D341Med (cell line): ENCODE measurements at regions not wholly inside any gene's neighbourhood (a gene's known extent, or its start where the extent isn't known, plus 50 kb on each side); places are given as distances from the start of the nearest gene placed in this dataset.
"Not testable (repeated sequence)": the region's sequence is repeated elsewhere in the genome, so short reads cannot be mapped to it uniquely, and the experiment has no call there.

ENCODE experiments used
- DNase-seq: peaks from one replicate; pipeline ENCODE4 v3.0.0; 2012; ENCODE audit warnings: low spot score

- no peak for DNase-seq
These were observed 80.8 kb downstream of the C21orf91 start for GRCh38 chr21:17738176-17738953.

- no peak for DNase-seq
These were observed 83.1 kb downstream of the C21orf91 start for GRCh38 chr21:17736072-17736471.

- no peak for DNase-seq
These were observed 85.9 kb downstream of the C21orf91 start for GRCh38 chr21:17733209-17733608.

DNA sequence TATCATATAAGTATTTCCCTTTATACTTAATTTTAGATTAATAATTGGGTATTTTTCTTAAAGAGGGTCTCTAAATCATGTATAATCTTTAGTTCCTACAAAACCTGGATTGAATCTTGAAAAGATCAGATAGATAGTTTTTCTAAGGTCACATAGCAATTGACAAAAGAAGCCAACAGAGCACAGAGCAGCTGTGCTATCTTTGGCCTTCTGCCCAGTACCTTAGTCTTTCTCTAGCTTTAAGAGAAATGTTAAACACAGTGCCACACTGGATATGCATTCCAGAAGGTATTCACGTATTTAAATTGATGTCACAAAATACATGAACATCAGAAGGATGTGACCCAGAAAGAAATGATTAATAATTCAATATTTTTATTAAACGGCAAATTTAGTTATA, 86.8 kb downstream of the C21orf91 start:
- no peak for DNase-seq

DNA sequence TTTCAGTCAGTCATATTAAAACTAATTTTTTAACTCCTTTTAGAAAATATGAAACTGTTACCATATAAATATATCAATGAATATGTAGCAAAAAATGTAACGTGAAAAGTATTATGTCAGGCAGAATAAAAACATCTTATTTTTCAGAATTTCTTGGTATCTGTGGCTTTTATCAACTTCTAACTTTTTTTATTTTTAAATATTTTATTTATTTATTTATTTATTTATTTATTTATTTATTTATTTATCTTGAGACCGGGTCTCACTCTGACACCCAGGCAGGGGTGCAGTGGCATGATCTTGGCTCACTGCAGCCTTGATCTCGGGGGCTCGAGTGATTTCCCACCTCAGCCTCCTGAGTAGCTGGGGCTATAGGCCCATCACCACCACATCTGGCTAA, 87.6 kb downstream of the C21orf91 start:
- no peak for DNase-seq

- no peak for DNase-seq
These were observed 88.4 kb downstream of the C21orf91 start for GRCh38 chr21:17730782-17731181.

DNA sequence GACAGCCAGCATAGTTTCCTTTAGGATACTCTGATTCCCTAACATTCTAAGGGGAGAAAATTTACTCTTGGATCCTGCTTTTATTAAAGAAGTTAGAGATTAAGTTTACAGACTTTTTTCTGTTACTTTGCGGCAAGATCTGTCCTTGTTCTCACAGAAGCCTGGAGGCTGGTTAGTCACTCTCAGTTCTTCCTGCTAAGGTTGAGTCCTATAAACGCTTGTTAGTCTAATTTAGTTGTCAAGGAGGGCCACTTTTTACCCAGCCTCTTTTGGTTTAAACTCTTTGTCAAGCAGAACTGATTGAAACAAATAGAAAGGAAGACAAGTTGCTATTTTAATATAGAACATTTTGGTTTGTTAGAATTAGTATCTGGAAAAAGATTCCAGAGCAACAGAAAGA, 89.7 kb downstream of the C21orf91 start:
- no peak for DNase-seq

GRCh38 chr21:17727361-17727760, 91.8 kb downstream of the C21orf91 start:
- DNase-seq = no peak

- no peak for DNase-seq
These were observed 92.9 kb downstream of the C21orf91 start for GRCh38 chr21:17726047-17726829.

GRCh38 chr21:17725339-17725738, 93.8 kb downstream of the C21orf91 start:
- no peak for DNase-seq

DNA sequence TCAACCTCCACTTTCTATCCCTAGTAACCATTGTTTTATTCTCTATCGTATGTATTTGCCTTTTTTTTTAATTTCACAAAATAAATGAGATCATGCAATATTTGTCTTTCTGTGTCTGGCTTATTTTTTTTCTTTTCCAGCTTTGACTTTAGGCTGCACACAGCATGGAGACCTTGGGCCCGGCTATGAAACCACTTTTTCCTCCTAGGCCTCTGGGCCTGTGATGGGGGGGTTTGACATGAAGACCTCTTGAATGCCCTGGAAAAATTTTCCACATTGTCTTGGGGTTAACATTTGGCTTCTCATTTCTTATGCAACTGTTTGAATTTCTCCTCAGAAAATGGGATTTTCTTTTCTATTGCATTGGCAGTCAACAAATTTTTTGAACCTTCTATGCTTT, 100.2 kb upstream of the BTG3 start:
- no peak for DNase-seq

DNA sequence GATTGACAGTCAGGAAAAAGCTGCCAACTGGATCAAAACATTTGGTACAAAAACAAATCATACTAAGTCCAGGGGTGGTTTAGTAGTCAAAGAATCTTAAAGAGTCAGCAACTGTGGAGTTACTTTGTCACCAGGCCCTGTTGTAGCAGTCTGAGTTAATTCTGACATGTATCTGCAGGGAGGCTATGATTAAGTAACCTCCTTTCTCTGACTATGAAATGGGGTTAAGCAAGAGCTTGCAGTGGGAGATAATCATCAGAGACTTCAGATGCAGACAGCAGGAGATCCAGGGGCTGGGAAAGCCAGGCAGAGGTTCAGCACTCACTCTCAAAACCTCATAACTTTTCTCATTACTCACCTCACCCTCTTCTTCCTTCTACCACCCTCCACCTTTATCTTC, 99.2 kb upstream of the BTG3 start:
- DNase-seq = no peak

GRCh38 chr21:17709266-17709611, 96.5 kb upstream of the BTG3 start:
- no peak for DNase-seq

DNA sequence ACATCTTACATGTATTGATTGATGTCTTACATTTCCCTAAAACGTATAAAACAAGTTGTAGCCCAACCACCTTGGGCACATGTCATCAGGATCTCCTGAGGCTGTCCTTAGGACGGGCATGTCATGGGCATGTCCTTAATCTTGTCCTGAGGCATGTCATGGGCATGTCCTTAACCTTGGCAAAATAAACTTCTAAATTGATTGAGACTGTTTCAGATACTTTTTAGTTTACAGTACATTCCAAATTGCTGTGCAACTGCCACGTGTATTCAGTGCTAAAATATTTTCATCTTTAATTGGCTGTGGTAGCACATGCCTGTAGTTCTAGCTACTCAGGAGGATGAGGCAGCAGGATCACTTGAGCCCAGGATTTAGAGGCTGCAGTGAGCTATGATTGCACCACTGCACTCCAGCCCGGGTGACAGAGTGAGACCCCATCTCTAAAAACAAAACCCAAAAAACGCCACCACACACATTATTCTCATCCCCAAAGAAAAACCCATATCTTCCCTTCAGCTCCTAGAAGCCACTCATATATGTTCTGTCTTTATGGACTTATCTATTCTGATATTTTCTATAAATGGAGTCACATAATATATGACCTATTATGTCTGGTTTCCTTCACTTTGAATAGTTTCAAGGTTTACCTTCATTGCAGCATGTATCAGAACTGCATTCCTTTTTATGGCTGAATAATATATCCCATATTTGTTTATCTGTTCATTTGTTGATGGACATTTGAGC, 96.0 kb upstream of the BTG3 start:
- DNase-seq = no peak

DNA sequence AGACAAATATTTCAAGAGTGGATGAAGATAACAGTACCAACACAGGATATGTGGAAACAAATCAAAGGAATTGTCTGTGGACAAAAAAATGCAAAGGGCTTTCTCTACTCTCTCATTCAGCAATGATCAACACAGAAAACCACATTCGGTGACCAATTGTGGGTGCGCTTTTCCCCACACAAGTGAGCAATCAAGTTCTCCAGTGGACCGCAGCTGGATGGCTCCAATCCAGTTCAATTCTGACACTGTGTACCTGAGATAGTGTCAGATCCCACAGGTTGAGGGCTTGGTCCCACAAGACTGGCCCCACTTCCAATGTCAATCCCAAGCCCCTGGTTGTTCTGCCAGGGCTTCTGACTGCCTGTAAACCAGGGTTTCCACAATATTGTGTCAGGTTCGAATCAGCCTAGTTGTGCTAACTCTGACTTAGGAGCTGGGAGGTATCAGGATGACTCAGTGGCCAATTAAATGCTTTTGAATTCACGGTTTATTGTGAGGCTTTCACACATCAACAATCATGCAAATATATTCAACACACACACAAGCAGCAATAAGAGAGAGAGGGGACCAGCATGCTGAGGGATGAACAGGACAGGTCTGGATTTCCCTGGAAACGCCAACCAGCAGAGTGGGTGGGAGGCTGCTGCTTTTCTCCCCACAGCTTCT, 87.0 kb upstream of the BTG3 start:
- no peak for DNase-seq

GRCh38 chr21:17697473-17697872, 84.8 kb upstream of the BTG3 start:
- no peak for DNase-seq

- not testable (repeated sequence) for DNase-seq
These were observed 81.7 kb upstream of the BTG3 start for GRCh38 chr21:17694416-17694815.

- no peak for DNase-seq
These were observed 81.1 kb upstream of the BTG3 start for GRCh38 chr21:17693801-17694200.

DNA sequence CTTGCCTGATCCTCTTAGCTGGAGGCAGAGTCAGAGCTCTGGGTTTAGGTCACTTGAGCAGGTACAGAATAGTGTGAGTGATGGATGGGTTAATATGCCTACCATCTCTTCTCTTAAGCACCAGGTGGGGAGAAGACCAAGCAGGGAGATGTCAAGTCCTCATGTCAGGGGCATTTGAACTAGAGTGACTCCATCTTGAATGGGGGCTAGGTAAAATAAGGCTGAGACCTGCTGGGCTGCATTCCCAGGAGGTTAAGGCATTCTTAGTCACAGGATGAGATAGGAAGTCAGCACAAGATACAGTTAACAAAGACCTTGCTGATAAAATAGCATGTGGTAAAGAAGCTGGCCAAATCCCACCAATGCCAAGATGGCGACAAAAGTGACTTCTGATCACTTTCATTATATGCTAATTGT, 77.4 kb upstream of the BTG3 start:
- no peak for DNase-seq

GRCh38 chr21:17688912-17689874, 76.5 kb upstream of the BTG3 start:
- DNase-seq = no peak

- DNase-seq = no peak
These were observed 70.2 kb upstream of the BTG3 start for GRCh38 chr21:17682924-17683323.
